Superior temporal gyrus (tissue), 1 donor: ENCODE measurements at regions not wholly inside any gene's neighbourhood (a gene's known extent, or its start where the extent isn't known, plus 50 kb on each side); places are given as distances from the start of the nearest gene placed in this dataset.

Experiments
- DNase-seq: peaks from one replicate; pipeline ENCODE4 v3.0.0-alpha.2; 2016; ENCODE audit errors: extremely low spot score

- no peak for DNase-seq
Measured at GRCh38 chr4:97500423-97500822, 642.9 kb downstream of the STPG2 start.

DNA sequence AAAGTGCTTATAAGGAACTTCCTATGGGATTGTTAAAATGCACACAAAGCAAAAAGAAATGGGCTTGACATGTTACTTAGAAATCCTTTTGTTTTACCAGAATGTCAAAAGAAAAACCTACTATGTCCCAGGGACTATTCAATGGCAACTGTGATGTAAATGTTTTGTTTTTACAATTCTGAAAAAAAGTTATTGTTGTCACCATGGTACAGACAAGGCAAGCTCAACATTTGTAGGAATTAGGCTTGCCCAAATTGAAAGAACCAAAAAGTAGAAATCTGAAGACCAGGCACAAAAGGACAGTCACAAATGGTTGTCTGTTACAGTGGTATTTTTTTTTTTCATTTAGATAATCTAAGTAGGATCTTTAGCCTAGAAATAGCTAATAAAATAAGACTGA, 638.6 kb downstream of the STPG2 start:
- DNase-seq: no peak

GRCh38 chr4:97507587-97508245, 635.6 kb downstream of the STPG2 start:
- no peak for DNase-seq
